D341Med (cell line): ENCODE measurements at regions not wholly inside any gene's neighbourhood (a gene's known extent, or its start where the extent isn't known, plus 50 kb on each side); places are given as distances from the start of the nearest gene placed in this dataset.
A peak's percentile ranks its signal among the peaks of the same experiment; 100 is the strongest.
"Not testable (repeated sequence)": the region's sequence is repeated elsewhere in the genome, so short reads cannot be mapped to it uniquely, and the experiment has no call there.

Experiments used
- DNase-seq: peaks from one replicate; pipeline ENCODE4 v3.0.0; 2012; ENCODE audit warnings: low spot score

GRCh38 chr5:54404568-54404967, 50.9 kb upstream of the HSPB3 start:
- no peak for DNase-seq

GRCh38 chr5:54403885-54404416, 51.5 kb upstream of the HSPB3 start:
- no peak for DNase-seq

- DNase-seq = no peak
These were observed 52.4 kb upstream of the HSPB3 start for GRCh38 chr5:54403121-54403520.

- no peak for DNase-seq
These were observed 54.0 kb upstream of the HSPB3 start for GRCh38 chr5:54401515-54401914.

GRCh38 chr5:54398191-54398590, 57.3 kb upstream of the HSPB3 start:
- no peak for DNase-seq

GRCh38 chr5:54397420-54397819, 58.1 kb upstream of the HSPB3 start:
- no peak for DNase-seq

GRCh38 chr5:54393007-54393406, 62.5 kb upstream of the HSPB3 start:
- DNase-seq = not testable (repeated sequence)

GRCh38 chr5:54390539-54391031, 64.9 kb upstream of the HSPB3 start:
- DNase-seq = no peak

GRCh38 chr5:54390015-54390414, 65.5 kb upstream of the HSPB3 start:
- DNase-seq = peak; percentile 53

- DNase-seq = not testable (repeated sequence)
These were observed 66.1 kb upstream of the HSPB3 start for GRCh38 chr5:54389399-54389798.

GRCh38 chr5:54388811-54389210, 66.7 kb upstream of the HSPB3 start:
- DNase-seq = no peak

GRCh38 chr5:54388409-54388808, 67.1 kb upstream of the HSPB3 start:
- no peak for DNase-seq

GRCh38 chr5:54387659-54388232, 67.8 kb upstream of the HSPB3 start:
- no peak for DNase-seq

- no peak for DNase-seq
These were observed 68.5 kb upstream of the HSPB3 start for GRCh38 chr5:54387031-54387430.

GRCh38 chr5:54385994-54386393, 69.5 kb upstream of the HSPB3 start:
- DNase-seq = no peak

- DNase-seq = no peak
These were observed 71.1 kb upstream of the HSPB3 start for GRCh38 chr5:54384356-54384933.

- DNase-seq = no peak
These were observed 71.6 kb upstream of the HSPB3 start for GRCh38 chr5:54383941-54384340.

- DNase-seq = no peak
These were observed 72.1 kb upstream of the HSPB3 start for GRCh38 chr5:54383225-54383901.

- not testable (repeated sequence) for DNase-seq
These were observed 70.9 kb upstream of the ARL15 start for GRCh38 chr5:54381319-54381718.

GRCh38 chr5:54379590-54379989, 69.2 kb upstream of the ARL15 start:
- DNase-seq = no peak

GRCh38 chr5:54378707-54379106, 68.3 kb upstream of the ARL15 start:
- DNase-seq = no peak

GRCh38 chr5:54377339-54377738, 67.0 kb upstream of the ARL15 start:
- DNase-seq = not testable (repeated sequence)

- no peak for DNase-seq
These were observed 60.6 kb upstream of the ARL15 start for GRCh38 chr5:54370982-54371381.
